Psoas muscle (tissue), 7 donors: ENCODE measurements at regions not wholly inside any gene's neighbourhood (a gene's known extent, or its start where the extent isn't known, plus 50 kb on each side); places are given as distances from the start of the nearest gene placed in this dataset.

Source experiments
- ATAC-seq, 4 donors: fragments of 200-7000 bp; cut with Tn5 transposase; one replicate each; pipeline ENCODE4 v1.9.1; 2020; ENCODE audit warnings: moderate library complexity in 3 of 4, mild to moderate bottlenecking in 2 of 4
- DNase-seq, 2 donors: peaks; one replicate each; pipeline ENCODE4 v3.0.0-alpha.2; 2020
- H3K27ac ChIP-seq: fragments of 200-600 bp; one replicate; pipeline ENCODE4 v1.8.0; 2022
- H3K27me3 ChIP-seq, 3 donors: fragments of 200-600 bp in 1 of 3; one replicate each; pipeline versions ENCODE4 v1.6.1 to v1.8.0; 2013 to 2022; ENCODE audit warnings: low read length in 2 of 3, mild to moderate bottlenecking in 2 of 3, moderate library complexity in 1 of 3; ENCODE audit not compliant: insufficient read depth in 3 of 3
- H3K36me3 ChIP-seq, 2 donors: fragments of 200-600 bp in 1 of 2; one replicate each; pipeline versions ENCODE4 v1.6.1 to v1.8.0; 2013 to 2022; ENCODE audit warnings: low read depth in 1 of 2, mild to moderate bottlenecking in 1 of 2, moderate library complexity in 1 of 2; ENCODE audit not compliant: insufficient read depth in 1 of 2
- H3K4me1 ChIP-seq: fragments of 200-600 bp; one replicate; pipeline ENCODE4 v1.8.0; 2022
- H3K4me3 ChIP-seq: fragments of 200-600 bp; one replicate; pipeline ENCODE4 v1.8.0; 2022; ENCODE audit warnings: mild to moderate bottlenecking
- H3K9me3 ChIP-seq: fragments of 200-600 bp; one replicate; pipeline ENCODE4 v1.8.0; 2022
- CTCF ChIP-seq: fragments of 200-600 bp; IDR thresholded peaks from one replicate; pipeline ENCODE4 v1.8.0; 2022; ENCODE audit warnings: antibody characterized with exemption
- WGBS, 3 donors: extraction: QIAGEN DNeasy Blood & Tissue Kit; methylation state at CpG; one replicate each; pipeline versions ENCODE4 v1.1.6 to v1.1.7; 2013; 5-methylcytosine and 5-hydroxymethylcytosine counted together
- intact Hi-C, 2 donors: fragments of 100-400 bp; cut with DNase I; formaldehyde crosslinking; loops; one replicate each; pipeline versions ENCODE4 v1.11.0 to v1.14.2; 2022
- donor health status: healthy with polysubstance abuse.
- donor health status: DM: no; HTN: no; CAD: no; lungs with moderate emphysema.
- donor health status: Bipolar disorder and iron deficiency.
- donor health status: healthy.
- donor health status: DM: yes; HTN: yes; CAD: no.
- donor health status: DM: no; HTN: no; CAD: no.
- donor health status: DM: yes; HTN: yes; CAD: no.

DNA sequence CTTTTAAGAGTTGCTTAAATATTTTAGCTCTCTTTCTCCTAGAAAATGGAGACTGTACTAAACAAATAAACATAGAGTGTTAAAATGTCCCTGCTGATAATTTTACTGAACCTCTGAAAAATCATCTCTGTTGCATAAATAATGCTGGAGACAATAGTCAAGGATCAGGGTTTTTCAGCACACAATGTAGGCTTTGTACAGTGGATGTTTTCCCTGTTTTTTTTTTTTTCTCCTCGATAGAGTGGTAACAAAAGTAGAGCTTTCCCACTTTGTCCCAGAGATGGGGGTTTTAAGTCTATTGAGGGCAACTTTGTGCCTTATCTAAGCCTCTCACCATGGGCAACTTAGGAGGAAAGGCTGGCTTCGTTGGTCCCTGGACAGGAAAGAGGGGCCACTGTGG is 222.6 kb upstream of the HDDC2 start:
- intact Hi-C loops = no loop called here
- Histone ChIP-seq H3K36me3 (no peaks in the 10 kb centered on the region), H3K4me3 (no peak overlapping the region), H3K27ac (no peak overlapping the region), H3K4me1 (no peaks in the 10 kb centered on the region), H3K9me3 (no peaks in the 10 kb centered on the region), H3K27me3 (peaks cover 0 to 6% (median 0%) of the 10 kb centered on the region in 3 donors)
- DNase-seq (no peak), ATAC-seq (no peak)
- 24 to 30% (median 24%) methylated on average over 2 of the region's 2 CpGs for whole genome bisulfite sequencing, 3 donors
- no peak for TF ChIP-seq CTCF

DNA sequence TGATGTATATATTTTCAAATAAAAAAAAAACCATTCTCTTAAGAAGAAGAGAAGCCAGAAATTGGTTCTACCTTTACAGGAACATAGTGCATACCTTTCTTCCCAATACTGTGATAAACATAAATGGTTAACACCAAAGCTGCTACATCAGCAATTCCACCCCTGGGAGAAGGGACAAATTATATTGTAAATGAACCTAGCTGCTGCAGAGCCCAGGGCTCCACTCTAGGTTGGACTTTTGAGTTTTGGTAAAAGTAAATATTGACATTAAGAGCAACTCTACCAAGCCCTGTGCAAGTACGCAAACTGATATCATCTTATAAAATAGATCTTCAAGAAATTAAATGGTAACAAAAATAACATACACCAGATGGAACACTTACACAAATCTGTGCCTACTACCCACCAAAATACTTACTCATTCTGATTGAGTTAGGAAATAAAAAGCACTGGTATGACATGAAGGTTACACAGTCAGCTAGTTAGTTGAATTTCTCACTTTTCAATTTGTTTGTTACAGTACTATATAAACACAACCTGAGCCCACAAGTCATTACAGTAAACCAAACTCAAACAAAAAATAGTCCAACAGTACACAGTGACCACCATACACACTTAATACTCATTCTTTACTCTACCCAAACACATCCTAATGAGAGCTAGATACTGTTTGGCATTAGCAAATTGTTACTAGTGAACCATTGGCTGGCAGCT is 223.3 kb upstream of the HEY2 start:
- DNase-seq (no peak), ATAC-seq (no peak)
- no peak for TF ChIP-seq CTCF
- intact Hi-C loops = no loop called here
- WGBS, 3 donors = 3 to 44% (median 42%) methylated on average over 1 of the region's 1 CpG
- no peaks in the 10 kb centered on the region for H3K9me3 ChIP-seq
- no peaks in the 10 kb centered on the region for H3K36me3 ChIP-seq
- peaks cover 0 to 6% (median 0%) of the 10 kb centered on the region in 3 donors for H3K27me3 ChIP-seq
- no peak overlapping the region for H3K27ac ChIP-seq
- H3K4me1 ChIP-seq = no peaks in the 10 kb centered on the region
- H3K4me3 ChIP-seq = no peak overlapping the region

GRCh38 chr6:125528621-125529041 is 220.8 kb upstream of the HEY2 start:
- Histone ChIP-seq H3K36me3 (no peaks in the 10 kb centered on the region), H3K9me3 (no peaks in the 10 kb centered on the region), H3K27ac (no peak overlapping the region), H3K4me3 (no peak overlapping the region), H3K4me1 (no peaks in the 10 kb centered on the region), H3K27me3 (peaks cover 0 to 6% (median 0%) of the 10 kb centered on the region in 3 donors)
- intact Hi-C loops = no loop called here
- 41 to 59% (median 44%) methylated on average over 6 of the region's 6 CpGs for WGBS, 3 donors
- no peak for TF ChIP-seq CTCF
- no peak for DNase-seq
- no peak for ATAC-seq

- DNase-seq (no peak), ATAC-seq (no peak)
- H3K27me3 ChIP-seq = peaks cover 0 to 6% (median 0%) of the 10 kb centered on the region in 3 donors
- intact Hi-C loops = no loop called here
- H3K27ac ChIP-seq = no peak overlapping the region
- no peak overlapping the region for H3K4me3 ChIP-seq
- no peak for TF ChIP-seq CTCF
- WGBS, 3 donors = 86 to 87% (median 86%) methylated on average over 5 of the region's 5 CpGs
- no peaks in the 10 kb centered on the region for H3K4me1 ChIP-seq
- H3K36me3 ChIP-seq = no peaks in the 10 kb centered on the region
- no peaks in the 10 kb centered on the region for H3K9me3 ChIP-seq
These were observed 220.4 kb upstream of the HEY2 start for GRCh38 chr6:125529061-125529460.
